GM23338 (cell line): ENCODE measurements at regions not wholly inside any gene's neighbourhood (a gene's known extent, or its start where the extent isn't known, plus 50 kb on each side); places are given as distances from the start of the nearest gene placed in this dataset.

ENCODE experiments used
- ATAC-seq: fragments of 200-7000 bp; cut with Tn5 transposase; 3 replicates; pipeline ENCODE4 v1.9.1; 2020
- DNase-seq: peaks from one replicate; pipeline ENCODE4 v3.0.0-alpha.2; 2015; ENCODE audit warnings: low spot score
- H2AFZ ChIP-seq: fragments of 200-600 bp; sonication (generic); 2 replicates; pipeline ENCODE4 v1.8.0; 2016; ENCODE audit warnings: antibody characterized with exemption, mild to moderate bottlenecking, moderate library complexity
- H3F3A ChIP-seq: fragments of 200-600 bp; sonication (generic); replicated peaks from 2 replicates; pipeline ENCODE4 v1.8.0; 2017; ENCODE audit warnings: antibody characterized with exemption, mixed run types, low read depth
- H3K27ac ChIP-seq: fragments of 200-600 bp; sonication (generic); 2 replicates; pipeline ENCODE4 v1.6.1; 2016; ENCODE audit warnings: low read depth
- H3K27me3 ChIP-seq: fragments of 200-600 bp; sonication (generic); 2 replicates; pipeline ENCODE4 v1.8.0; 2016; ENCODE audit warnings: mild to moderate bottlenecking, mixed run types, moderate library complexity; ENCODE audit not compliant: insufficient read depth
- H3K36me3 ChIP-seq: fragments of 200-600 bp; sonication (generic); 2 replicates; pipeline ENCODE4 v1.8.0; 2016; ENCODE audit warnings: mild to moderate bottlenecking; ENCODE audit not compliant: insufficient read depth
- H3K4me1 ChIP-seq: fragments of 200-600 bp; sonication (generic); 2 replicates; pipeline ENCODE4 v1.8.0; 2016; ENCODE audit warnings: mild to moderate bottlenecking, moderate library complexity; ENCODE audit not compliant: insufficient read depth
- H3K4me2 ChIP-seq: fragments of 200-600 bp; sonication (generic); 2 replicates; pipeline ENCODE4 v1.7.1; 2017; ENCODE audit warnings: mixed run types
- H3K4me3 ChIP-seq: fragments of 200-600 bp; sonication (generic); 2 replicates; pipeline ENCODE4 v1.6.1; 2016; ENCODE audit warnings: mixed run types
- H3K79me2 ChIP-seq: fragments of 200-600 bp; sonication (generic); replicated peaks from 2 replicates; pipeline ENCODE4 v1.8.0; 2017; ENCODE audit warnings: mild to moderate bottlenecking; ENCODE audit not compliant: insufficient read depth
- H3K9me2 ChIP-seq: fragments of 200-600 bp; sonication (generic); 2 replicates; pipeline ENCODE4 v1.8.0; 2017; ENCODE audit not compliant: insufficient read depth
- H4K20me1 ChIP-seq: fragments of 200-600 bp; sonication (generic); replicated peaks from 2 replicates; pipeline ENCODE4 v1.8.0; 2017; ENCODE audit warnings: mild to moderate bottlenecking; ENCODE audit not compliant: insufficient read depth
- H3K27ac Mint-ChIP-seq: 2 replicates; pipeline ENCODE4 v1.8.0; 2020; ENCODE audit warnings: inconsistent platforms, mild to moderate bottlenecking, moderate library complexity, mixed read lengths
- H3K27me3 Mint-ChIP-seq: 3 replicates; pipeline ENCODE4 v1.8.0; 2022; ENCODE audit warnings: low read depth, mild to moderate bottlenecking, moderate library complexity, mixed read lengths, inconsistent platforms; ENCODE audit not compliant: insufficient read depth, poor library complexity
- H3K36me3 Mint-ChIP-seq: 3 replicates; pipeline ENCODE4 v1.8.0; 2021; ENCODE audit warnings: low read depth, mild to moderate bottlenecking, inconsistent platforms, moderate library complexity, mixed read lengths
- H3K4me1 Mint-ChIP-seq: 3 replicates; pipeline ENCODE4 v1.8.0; 2020; ENCODE audit warnings: mild to moderate bottlenecking, inconsistent platforms, mixed read lengths
- H3K4me3 Mint-ChIP-seq: 3 replicates; pipeline ENCODE4 v1.8.0; 2021; ENCODE audit warnings: moderate library complexity, mild to moderate bottlenecking, inconsistent platforms, mixed read lengths
- H3K9me3 Mint-ChIP-seq: 3 replicates; pipeline ENCODE4 v1.8.0; 2020; ENCODE audit warnings: moderate library complexity, mild to moderate bottlenecking, inconsistent platforms, mixed read lengths
- CREB1 ChIP-seq: fragments of 250-450 bp; sonication (Bioruptor Pico); IDR thresholded peaks from 2 replicates; pipeline ENCODE4 v1.5.0; 2020; ENCODE audit warnings: low read depth, mild to moderate bottlenecking, moderate library complexity
- ETS1 ChIP-seq: IDR thresholded peaks from 2 replicates; pipeline ENCODE4 v1.6.1; 2016; ENCODE audit warnings: antibody characterized with exemption
- EZH2phosphoT487 ChIP-seq: fragments of 200-600 bp; sonication (generic); IDR thresholded peaks from one replicate; pipeline ENCODE4 v1.8.1; 2018; ENCODE audit warnings: antibody characterized with exemption; ENCODE audit not compliant: unreplicated experiment
- JUNB ChIP-seq: IDR thresholded peaks from one replicate; pipeline ENCODE4 v1.6.1; 2016; ENCODE audit warnings: antibody characterized with exemption; ENCODE audit not compliant: unreplicated experiment
- NANOG ChIP-seq: IDR thresholded peaks from 2 replicates; pipeline ENCODE4 v1.6.1; 2016; ENCODE audit warnings: antibody characterized with exemption, borderline replicate concordance
- POLR2AphosphoS5 ChIP-seq: IDR thresholded peaks from 2 replicates; pipeline ENCODE4 v1.6.1; 2016; ENCODE audit warnings: antibody characterized with exemption, low read depth
- REST ChIP-seq: IDR thresholded peaks from one replicate; pipeline ENCODE4 v1.6.1; 2018; ENCODE audit warnings: antibody characterized with exemption; ENCODE audit not compliant: unreplicated experiment
- STAT1 ChIP-seq: IDR thresholded peaks from one replicate; pipeline ENCODE4 v1.6.1; 2016; ENCODE audit warnings: antibody characterized with exemption; ENCODE audit not compliant: unreplicated experiment
- ZNF114 ChIP-seq: fragments of 250-450 bp; sonication (Bioruptor Pico); IDR thresholded peaks from 2 replicates; pipeline ENCODE4 v1.5.0; 2020; ENCODE audit warnings: mild to moderate bottlenecking, moderate library complexity
- ZNF331 ChIP-seq: fragments of 250-450 bp; sonication (Bioruptor Pico); IDR thresholded peaks from 2 replicates; pipeline ENCODE4 v1.5.0; 2020; ENCODE audit warnings: low read depth, mild to moderate bottlenecking, moderate library complexity
- TF ChIP-seq, protein P1 (sequence below), 2 experiments: fragments of 200-600 bp in 1 of 2; sonication (generic) in 1 of 2; conservative IDR thresholded peaks; 2 replicates each; pipeline versions ENCODE4 v1.5.1 to v1.6.1; 2016 to 2017; ENCODE audit warnings: antibody characterized with exemption in 2 of 2, low read depth in 2 of 2, mild to moderate bottlenecking in 2 of 2, moderate library complexity in 1 of 2

- peaks cover 12% of the 10 kb centered on the region for H3K9me3 Mint-ChIP-seq
- Histone ChIP-seq H3K36me3 (no peaks in the 10 kb centered on the region), H3K27ac (no peak overlapping the region), H3K4me1 (no peaks in the 10 kb centered on the region), H3K4me3 (no peak overlapping the region), H3F3A (no peaks in the 10 kb centered on the region), H3K79me2 (no peaks in the 10 kb centered on the region), H3K4me2 (no peak overlapping the region), H4K20me1 (no peaks in the 10 kb centered on the region), H3K9me2 (no peaks in the 10 kb centered on the region), H3K27me3 (no peaks in the 10 kb centered on the region), H2AFZ (no peak overlapping the region)
- ATAC-seq (no peak), DNase-seq (no peak)
- H3K4me3 Mint-ChIP-seq = no peak overlapping the region
- no peaks in the 10 kb centered on the region for H3K4me1 Mint-ChIP-seq
- TF ChIP-seq, protein P1, sequence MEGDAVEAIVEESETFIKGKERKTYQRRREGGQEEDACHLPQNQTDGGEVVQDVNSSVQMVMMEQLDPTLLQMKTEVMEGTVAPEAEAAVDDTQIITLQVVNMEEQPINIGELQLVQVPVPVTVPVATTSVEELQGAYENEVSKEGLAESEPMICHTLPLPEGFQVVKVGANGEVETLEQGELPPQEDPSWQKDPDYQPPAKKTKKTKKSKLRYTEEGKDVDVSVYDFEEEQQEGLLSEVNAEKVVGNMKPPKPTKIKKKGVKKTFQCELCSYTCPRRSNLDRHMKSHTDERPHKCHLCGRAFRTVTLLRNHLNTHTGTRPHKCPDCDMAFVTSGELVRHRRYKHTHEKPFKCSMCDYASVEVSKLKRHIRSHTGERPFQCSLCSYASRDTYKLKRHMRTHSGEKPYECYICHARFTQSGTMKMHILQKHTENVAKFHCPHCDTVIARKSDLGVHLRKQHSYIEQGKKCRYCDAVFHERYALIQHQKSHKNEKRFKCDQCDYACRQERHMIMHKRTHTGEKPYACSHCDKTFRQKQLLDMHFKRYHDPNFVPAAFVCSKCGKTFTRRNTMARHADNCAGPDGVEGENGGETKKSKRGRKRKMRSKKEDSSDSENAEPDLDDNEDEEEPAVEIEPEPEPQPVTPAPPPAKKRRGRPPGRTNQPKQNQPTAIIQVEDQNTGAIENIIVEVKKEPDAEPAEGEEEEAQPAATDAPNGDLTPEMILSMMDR (conservative IDR thresholded peaks at IDR 0.05; ENCODE audit: low read depth in 2 of 2) = no peak
- TF ChIP-seq JUNB = no peak
- H3K36me3 Mint-ChIP-seq = no peaks in the 10 kb centered on the region
- H3K27me3 Mint-ChIP-seq = peaks cover 1% of the 10 kb centered on the region
- no peak overlapping the region for H3K27ac Mint-ChIP-seq
These were observed 320.2 kb upstream of the SULF2 start for GRCh38 chr20:48105526-48105925.

GRCh38 chr20:48102931-48103660 lies 317.8 kb upstream of the SULF2 start:
- Histone ChIP-seq H4K20me1 (no peaks in the 10 kb centered on the region), H3K79me2 (no peaks in the 10 kb centered on the region), H3F3A (no peaks in the 10 kb centered on the region), H3K9me2 (no peaks in the 10 kb centered on the region), H3K27ac (no peak overlapping the region), H2AFZ (no peak overlapping the region), H3K4me3 (no peak overlapping the region), H3K27me3 (no peaks in the 10 kb centered on the region), H3K36me3 (no peaks in the 10 kb centered on the region), H3K4me1 (no peaks in the 10 kb centered on the region), H3K4me2 (no peak overlapping the region)
- Mint-ChIP-seq H3K9me3 (peaks cover 12% of the 10 kb centered on the region), H3K27me3 (peaks cover 4% of the 10 kb centered on the region), H3K4me3 (no peak overlapping the region), H3K36me3 (no peaks in the 10 kb centered on the region), H3K27ac (no peak overlapping the region), H3K4me1 (no peaks in the 10 kb centered on the region)
- ATAC-seq (no peak), DNase-seq (no peak)
- TF ChIP-seq CREB1 (CRISPR knock-in tag) (no peak), STAT1 (no peak), POLR2AphosphoS5 (no peak), ZNF331 (CRISPR knock-in tag) (no peak)

GRCh38 chr20:48102076-48102787 lies 317.0 kb upstream of the SULF2 start:
- H3K4me2 ChIP-seq = no peak overlapping the region
- no peak overlapping the region for H3K27ac ChIP-seq
- no peaks in the 10 kb centered on the region for H3F3A ChIP-seq
- no peaks in the 10 kb centered on the region for H3K9me2 ChIP-seq
- H2AFZ ChIP-seq = no peak overlapping the region
- Mint-ChIP-seq H3K27me3 (peaks cover 4% of the 10 kb centered on the region), H3K36me3 (no peaks in the 10 kb centered on the region), H3K4me1 (no peaks in the 10 kb centered on the region), H3K4me3 (no peak overlapping the region), H3K9me3 (peaks cover 12% of the 10 kb centered on the region), H3K27ac (no peak overlapping the region)
- H3K27me3 ChIP-seq = no peaks in the 10 kb centered on the region
- DNase-seq = no peak
- no peaks in the 10 kb centered on the region for H3K79me2 ChIP-seq
- no peak overlapping the region for H3K4me3 ChIP-seq
- no peaks in the 10 kb centered on the region for H3K4me1 ChIP-seq
- no peak for ATAC-seq
- no peaks in the 10 kb centered on the region for H4K20me1 ChIP-seq
- H3K36me3 ChIP-seq = no peaks in the 10 kb centered on the region
- TF ChIP-seq CREB1 (CRISPR knock-in tag) (no peak), ZNF114 (CRISPR knock-in tag) (no peak), ZNF331 (CRISPR knock-in tag) (no peak), REST (no peak), ETS1 (no peak), JUNB (no peak), NANOG (no peak), EZH2phosphoT487 (no peak)
